Hematopoietic multipotent progenitor cell treated with erythropoietin and hydrocortisone succinate and interleukin-3 and kit ligand, for 17 days (in vitro differentiated cells): ENCODE measurements at regions not wholly inside any gene's neighbourhood (a gene's known extent, or its start where the extent isn't known, plus 50 kb on each side); places are given as distances from the start of the nearest gene placed in this dataset.
"Not testable (repeated sequence)": the region's sequence is repeated elsewhere in the genome, so short reads cannot be mapped to it uniquely, and the experiment has no call there.

Experiments used
- DNase-seq: peaks from one replicate; pipeline ENCODE4 v3.0.0-alpha.2; 2015; ENCODE audit warnings: low spot score

GRCh38 chr2:235399895-235400294 lies 93.9 kb upstream of the AGAP1 start:
- DNase-seq: no peak

GRCh38 chr2:235402422-235402821 lies 91.4 kb upstream of the AGAP1 start:
- DNase-seq: no peak

GRCh38 chr2:235405612-235406361 lies 88.1 kb upstream of the AGAP1 start:
- DNase-seq: no peak

- DNase-seq: no peak
Measured at GRCh38 chr2:235406430-235406829, 87.4 kb upstream of the AGAP1 start.

GRCh38 chr2:235411905-235412485 lies 81.8 kb upstream of the AGAP1 start:
- no peak for DNase-seq

GRCh38 chr2:235413064-235413463 lies 80.8 kb upstream of the AGAP1 start:
- DNase-seq: no peak

GRCh38 chr2:235414422-235414821 lies 79.4 kb upstream of the AGAP1 start:
- DNase-seq: no peak

GRCh38 chr2:235416858-235417499 lies 76.9 kb upstream of the AGAP1 start:
- DNase-seq: no peak

GRCh38 chr2:235418918-235419317 lies 74.9 kb upstream of the AGAP1 start:
- no peak for DNase-seq

GRCh38 chr2:235419996-235420395 lies 73.8 kb upstream of the AGAP1 start:
- no peak for DNase-seq

- no peak for DNase-seq
Measured at GRCh38 chr2:235421618-235422017, 72.2 kb upstream of the AGAP1 start.

- DNase-seq: no peak
Measured at GRCh38 chr2:235430366-235431083, 63.3 kb upstream of the AGAP1 start.

- DNase-seq: no peak
Measured at GRCh38 chr2:235432741-235433520, 60.9 kb upstream of the AGAP1 start.

- DNase-seq: peak; percentile 55
Measured at GRCh38 chr2:235433860-235434259, 60.0 kb upstream of the AGAP1 start.

GRCh38 chr2:235439959-235440662 lies 53.7 kb upstream of the AGAP1 start:
- DNase-seq: no peak

GRCh38 chr2:235443580-235443979 lies 50.3 kb upstream of the AGAP1 start:
- DNase-seq: not testable (repeated sequence)
